Heart right ventricle (tissue), 16 donors: ENCODE measurements at regions not wholly inside any gene's neighbourhood (a gene's known extent, or its start where the extent isn't known, plus 50 kb on each side); places are given as distances from the start of the nearest gene placed in this dataset.

Experiments
- ATAC-seq, 8 donors: fragments of 200-7000 bp; cut with Tn5 transposase; one replicate each; pipeline ENCODE4 v1.9.1; 2020; ENCODE audit warnings: mild to moderate bottlenecking in 8 of 8, moderate library complexity in 8 of 8, moderate number of reproducible peaks in 1 of 8
- DNase-seq, 2 donors: peaks; one replicate each; pipeline ENCODE4 v3.0.0-alpha.2; 2020
- H3K27ac ChIP-seq, 10 donors: fragments of 200-600 bp; sonication (generic) in 2 of 10; one replicate each; pipeline versions ENCODE4 v1.5.0 to v1.8.0; 2020 to 2022; ENCODE audit warnings: mild to moderate bottlenecking in 3 of 10
- H3K27me3 ChIP-seq, 7 donors: fragments of 200-600 bp; one replicate each; pipeline ENCODE4 v1.8.0; 2021 to 2022; ENCODE audit warnings: mild to moderate bottlenecking in 2 of 7
- H3K36me3 ChIP-seq, 9 donors: fragments of 200-600 bp; sonication (generic) in 1 of 9; one replicate each; pipeline versions ENCODE4 v1.5.0 to v1.8.0; 2020 to 2022; ENCODE audit warnings: mild to moderate bottlenecking in 2 of 9
- H3K4me1 ChIP-seq, 9 donors: fragments of 200-600 bp; sonication (generic) in 1 of 9; one replicate each; pipeline versions ENCODE4 v1.5.0 to v1.8.0; 2020 to 2022; ENCODE audit warnings: mild to moderate bottlenecking in 4 of 9
- H3K4me3 ChIP-seq, 10 donors: fragments of 200-600 bp; sonication (generic) in 2 of 10; one replicate each; pipeline versions ENCODE4 v1.5.0 to v1.8.0; 2020 to 2022; ENCODE audit warnings: mild to moderate bottlenecking in 7 of 10, moderate library complexity in 2 of 10
- H3K9me3 ChIP-seq, 11 donors: fragments of 200-600 bp in 10 of 11; sonication (generic) in 2 of 11; one replicate each; pipeline versions ENCODE4 v1.5.0 to v1.8.0; 2013 to 2022; ENCODE audit warnings: mild to moderate bottlenecking in 2 of 11, control low read depth in 1 of 11, moderate library complexity in 1 of 11
- CTCF ChIP-seq, 9 donors: fragments of 200-600 bp; sonication (generic) in 2 of 9; IDR thresholded peaks; one replicate each; pipeline versions ENCODE4 v1.5.0 to v1.8.0; 2021 to 2022; ENCODE audit warnings: antibody characterized with exemption in 9 of 9, mild to moderate bottlenecking in 5 of 9, moderate library complexity in 1 of 9
- WGBS, 2 donors: extraction: QIAGEN DNeasy Blood & Tissue Kit; methylation state at CpG; one replicate each; pipeline ENCODE4 v1.1.7; 2013; ENCODE audit warnings: inconsistent platforms in 1 of 2; 5-methylcytosine and 5-hydroxymethylcytosine counted together
- intact Hi-C, 10 donors: fragments of 100-400 bp; cut with DNase I; formaldehyde crosslinking; loops; one replicate each; pipeline versions ENCODE4 v1.11.1 to v1.14.2; 2022
- donor health status: Arrhythmogenic right ventricular cardiomyopathy.
- donor health status: ischemic (EF 13 %, LVEDD 7.1; RV severe dilation, severe dysfunction).
- donor health status: healthy with polysubstance abuse.
- donor health status: DM: no; HTN: yes; CAD: no.
- donor health status: DM: no; HTN: no; CAD: no.
- donor health status: ischemic (EF 25% LVEDD 6.9; RV normal size, moderate dysfunction).
- donor health status: ischemic (EF 25% LVEDD 5.7; RV mildly dilated, moderate dysfunction).
- donor health status: healthy.
- donor health status: DM: yes; HTN: yes; CAD: no.
- donor health status: Ischemic cardiomyopathy.
- donor health status: ischemic (EF 35%, LVEDD 5.7; RV mildly dilated, moderate dysfunction).
- donor health status: nonischemic (EF 11% LVEDD 7.7; RV severe dilation, severe dysfunction).
- donor health status: DM: yes; HTN: yes; CAD: no.
- donor health status: PGD.
- donor health status: ischemic (EF 29% LVEDD 5.4; RV normal size, mild dysfunction).
- donor health status: nonischemic (EF 23%, LVEDD 6.1; RV moderate dilation, normal function).

GRCh38 chr2:163463411-163463810 is 272.4 kb downstream of the FIGN start:
- DNase-seq (no peak), ATAC-seq (no peak)
- WGBS, 2 donors: 90 to 92% methylated on average over 3 of the region's 3 CpGs
- Histone ChIP-seq H3K9me3 (no peaks in the 10 kb centered on the region), H3K4me1 (peaks cover 0 to 19% (median 3%) of the 10 kb centered on the region in 9 donors), H3K27me3 (no peaks in the 10 kb centered on the region), H3K27ac (no peak overlapping the region), H3K4me3 (no peak overlapping the region), H3K36me3 (no peaks in the 10 kb centered on the region)
- TF ChIP-seq CTCF (IDR thresholded peaks at IDR 0.05): no peak
- intact Hi-C loops: loop anchor here in 1 of 10 donors (10.0 kb wide), 1 partner anchor 601 kb away; no protein-coding TSS in a partner anchor

- H3K4me1 ChIP-seq: peaks cover 0 to 19% (median 3%) of the 10 kb centered on the region in 9 donors
- intact Hi-C loops: loop anchor here in 1 of 10 donors (10.0 kb wide), 1 partner anchor 602 kb away; no protein-coding TSS in a partner anchor
- no peak for TF ChIP-seq CTCF (IDR thresholded peaks at IDR 0.05)
- no peak overlapping the region for H3K27ac ChIP-seq
- WGBS, 2 donors: 90 to 92% methylated on average over 5 of the region's 5 CpGs
- ATAC-seq (no peak), DNase-seq (no peak)
- no peaks in the 10 kb centered on the region for H3K9me3 ChIP-seq
- no peaks in the 10 kb centered on the region for H3K36me3 ChIP-seq
- no peaks in the 10 kb centered on the region for H3K27me3 ChIP-seq
- no peak overlapping the region for H3K4me3 ChIP-seq
These were observed 272.8 kb downstream of the FIGN start for GRCh38 chr2:163462993-163463392.

- intact Hi-C loops: loop anchor here in 1 of 10 donors (10.0 kb wide), 1 partner anchor 605 kb away; no protein-coding TSS in a partner anchor
- 97% methylated on average over 9 of the region's 9 CpGs for WGBS, 2 donors
- Histone ChIP-seq H3K4me3 (no peak overlapping the region), H3K36me3 (no peaks in the 10 kb centered on the region), H3K27me3 (no peaks in the 10 kb centered on the region), H3K27ac (no peak overlapping the region), H3K9me3 (no peaks in the 10 kb centered on the region), H3K4me1 (peaks cover 0 to 2% (median 0%) of the 10 kb centered on the region in 9 donors)
- DNase-seq (no peak), ATAC-seq (no peak)
- TF ChIP-seq CTCF (IDR thresholded peaks at IDR 0.05): no peak
These were observed 275.8 kb downstream of the FIGN start for GRCh38 chr2:163459986-163460385.

GRCh38 chr2:163456953-163457743 is 278.7 kb downstream of the FIGN start:
- DNase-seq: no peak
- no peak for TF ChIP-seq CTCF (IDR thresholded peaks at IDR 0.05)
- Histone ChIP-seq H3K9me3 (no peaks in the 10 kb centered on the region), H3K4me3 (no peak overlapping the region), H3K27me3 (no peaks in the 10 kb centered on the region), H3K4me1 (no peaks in the 10 kb centered on the region), H3K27ac (no peak overlapping the region), H3K36me3 (no peaks in the 10 kb centered on the region)
- 79 to 81% methylated on average over 3 of the region's 3 CpGs for WGBS, 2 donors
- ATAC-seq: no peak
- intact Hi-C loops: no loop called here
